ENCODE measurements at regions not wholly inside any gene's neighbourhood (a gene's known extent, or its start where the extent isn't known, plus 50 kb on each side); places are given as distances from the start of the nearest gene placed in this dataset.
A peak's percentile ranks its signal among the peaks of the same experiment; 100 is the strongest.

GRCh38 chr1:195744256-195744655, 864.0 kb downstream of the KCNT2 start:
- no peak overlapping the region for H3K4me3 ChIP-seq (ENCODE audit: control insufficient read depth, low read depth, low read length)
- TF ChIP-seq CTCF (IDR thresholded peaks at IDR 0.05; ENCODE audit: control insufficient read depth, insufficient read depth, low read depth, low read length, missing control alignments) = no peak
- DNase-seq (ENCODE audit: low read depth) = no peak

- H3K4me3 ChIP-seq (ENCODE audit: control insufficient read depth, low read depth, low read length) = no peak overlapping the region
- TF ChIP-seq CTCF (IDR thresholded peaks at IDR 0.05; ENCODE audit: control insufficient read depth, insufficient read depth, low read depth, low read length, missing control alignments) = no peak
- no peak for DNase-seq (ENCODE audit: low read depth)
Measured at GRCh38 chr1:195740862-195741261, 867.4 kb downstream of the KCNT2 start.

- DNase-seq (ENCODE audit: low read depth) = no peak
- H3K4me3 ChIP-seq (ENCODE audit: control insufficient read depth, low read depth, low read length) = no peak overlapping the region
- no peak for TF ChIP-seq CTCF (IDR thresholded peaks at IDR 0.05; ENCODE audit: control insufficient read depth, insufficient read depth, low read depth, low read length, missing control alignments)
Measured at GRCh38 chr1:195738966-195739650, 869.1 kb downstream of the KCNT2 start.

GRCh38 chr1:195735140-195735539, 873.1 kb downstream of the KCNT2 start:
- no peak for TF ChIP-seq CTCF (IDR thresholded peaks at IDR 0.05; ENCODE audit: control insufficient read depth, insufficient read depth, low read depth, low read length, missing control alignments)
- no peak overlapping the region for H3K4me3 ChIP-seq (ENCODE audit: control insufficient read depth, low read depth, low read length)
- DNase-seq (ENCODE audit: low read depth) = no peak

- no peak for DNase-seq (ENCODE audit: low read depth)
- TF ChIP-seq CTCF (IDR thresholded peaks at IDR 0.05; ENCODE audit: control insufficient read depth, insufficient read depth, low read depth, low read length, missing control alignments) = peak; percentile 31
- H3K4me3 ChIP-seq (ENCODE audit: control insufficient read depth, low read depth, low read length) = no peak overlapping the region
Measured at GRCh38 chr1:195733826-195734225, 874.4 kb downstream of the KCNT2 start.

- TF ChIP-seq CTCF (IDR thresholded peaks at IDR 0.05; ENCODE audit: control insufficient read depth, insufficient read depth, low read depth, low read length, missing control alignments) = no peak
- no peak overlapping the region for H3K4me3 ChIP-seq (ENCODE audit: control insufficient read depth, low read depth, low read length)
- DNase-seq (ENCODE audit: low read depth) = no peak
Measured at GRCh38 chr1:195733408-195733807, 874.8 kb downstream of the KCNT2 start.

All from AG09309 (cell line).